ENCODE measurements at regions not wholly inside any gene's neighbourhood (a gene's known extent, or its start where the extent isn't known, plus 50 kb on each side); places are given as distances from the start of the nearest gene placed in this dataset.

DNA sequence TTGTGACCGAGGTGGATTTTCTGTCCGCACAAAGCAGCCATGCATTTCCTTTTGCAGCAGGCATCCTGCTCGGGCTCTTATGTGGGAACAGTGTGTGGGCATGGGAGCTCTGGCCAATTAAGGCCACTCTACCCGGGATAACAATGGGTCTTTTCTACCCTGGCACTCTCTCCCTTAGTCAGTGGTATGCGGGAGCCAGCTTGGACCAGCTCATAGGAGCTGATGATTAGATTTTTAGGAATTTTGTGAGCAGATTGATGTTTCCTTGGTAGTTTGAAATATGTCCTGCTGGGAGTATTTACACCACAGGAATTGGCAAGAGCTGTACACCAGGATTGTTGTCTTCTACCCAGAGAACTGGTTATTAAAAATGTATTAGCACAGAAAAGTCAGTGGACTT is 89.3 kb downstream of the SPP2 start:
- DNase-seq (ENCODE audit: extremely low read depth, insufficient read length), result no peak
- H3K36me3 ChIP-seq (ENCODE audit: control insufficient read depth, insufficient read depth, low read length), result no peaks in the 10 kb centered on the region
- TF ChIP-seq CTCF (IDR thresholded peaks at IDR 0.05; ENCODE audit: insufficient read depth, low read length, poor library complexity, severe bottlenecking), result no peak

DNA sequence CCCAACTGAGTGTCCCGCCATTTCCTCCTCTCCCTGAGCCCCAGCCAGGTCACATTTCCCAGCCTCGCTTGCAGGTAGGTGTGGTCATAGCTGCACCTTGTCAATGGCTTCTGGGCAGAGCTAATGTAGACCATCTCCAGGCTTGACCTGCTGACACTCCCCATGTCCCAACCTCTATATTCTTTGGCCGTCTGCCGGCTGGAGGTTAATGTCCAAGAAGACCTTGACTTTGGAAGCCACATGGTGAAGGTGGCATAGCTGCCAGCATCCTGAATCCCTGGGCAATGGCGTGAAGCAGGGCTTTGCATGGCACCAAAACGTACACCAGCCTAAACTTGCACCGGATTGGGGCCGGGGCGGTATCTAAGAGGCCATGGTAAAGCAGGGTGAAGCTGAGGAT is 88.3 kb downstream of the SPP2 start:
- no peaks in the 10 kb centered on the region; the same call in none of the 2 replicates for H3K27me3 ChIP-seq (replicated peaks; ENCODE audit: control insufficient read depth, insufficient read depth, low read length)
- H3K36me3 ChIP-seq (ENCODE audit: control insufficient read depth, insufficient read depth, low read length), result no peaks in the 10 kb centered on the region
- no peak for DNase-seq (ENCODE audit: extremely low read depth, insufficient read length)
- no peak for TF ChIP-seq CTCF (IDR thresholded peaks at IDR 0.05; ENCODE audit: insufficient read depth, low read length, poor library complexity, severe bottlenecking)
- no peak overlapping the region for H3K4me3 ChIP-seq (replicated peaks; ENCODE audit: low read depth, low read length)

More for the DNA sequence above, 89.3 kb downstream of the SPP2 start:
- H3K4me3 ChIP-seq (replicated peaks; ENCODE audit: low read depth, low read length), result no peak overlapping the region
- no peaks in the 10 kb centered on the region; the same call in none of the 2 replicates for H3K27me3 ChIP-seq (replicated peaks; ENCODE audit: control insufficient read depth, insufficient read depth, low read length)

DNA sequence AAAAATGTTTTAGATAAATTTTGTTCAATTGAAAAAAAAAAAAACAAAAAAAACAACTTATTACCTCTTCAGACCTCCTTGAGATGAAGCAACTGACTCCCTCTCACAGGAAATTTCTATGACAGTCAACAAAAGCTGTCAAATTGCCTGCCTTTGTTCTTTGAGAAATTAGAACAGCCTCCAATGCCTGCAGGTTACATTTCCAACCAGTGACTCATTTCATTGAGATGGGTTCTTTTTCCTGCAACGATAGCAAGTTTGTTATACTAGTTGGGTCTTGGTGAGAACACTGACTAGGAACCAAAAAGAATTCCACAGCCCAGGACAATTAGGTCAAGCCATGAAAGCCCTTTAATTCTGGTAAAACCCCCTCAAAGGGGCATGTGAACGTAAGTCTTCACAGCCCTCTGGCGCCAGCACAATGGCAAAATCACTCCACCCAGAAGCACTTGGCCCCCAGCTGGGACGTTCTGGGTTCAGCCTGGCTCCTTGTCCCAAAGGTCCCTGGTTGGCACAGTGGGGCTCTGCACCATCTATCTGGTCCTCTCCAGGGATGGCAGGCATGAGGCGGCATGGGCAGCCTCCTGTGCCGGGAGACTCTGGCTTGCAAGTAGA is 87.0 kb downstream of the SPP2 start:
- H3K36me3 ChIP-seq (ENCODE audit: control insufficient read depth, insufficient read depth, low read length), result no peaks in the 10 kb centered on the region
- no peak overlapping the region for H3K4me3 ChIP-seq (replicated peaks; ENCODE audit: low read depth, low read length)
- no peak for DNase-seq (ENCODE audit: extremely low read depth, insufficient read length)
- no peak for TF ChIP-seq CTCF (IDR thresholded peaks at IDR 0.05; ENCODE audit: insufficient read depth, low read length, poor library complexity, severe bottlenecking)
- no peaks in the 10 kb centered on the region; the same call in none of the 2 replicates for H3K27me3 ChIP-seq (replicated peaks; ENCODE audit: control insufficient read depth, insufficient read depth, low read length)

DNA sequence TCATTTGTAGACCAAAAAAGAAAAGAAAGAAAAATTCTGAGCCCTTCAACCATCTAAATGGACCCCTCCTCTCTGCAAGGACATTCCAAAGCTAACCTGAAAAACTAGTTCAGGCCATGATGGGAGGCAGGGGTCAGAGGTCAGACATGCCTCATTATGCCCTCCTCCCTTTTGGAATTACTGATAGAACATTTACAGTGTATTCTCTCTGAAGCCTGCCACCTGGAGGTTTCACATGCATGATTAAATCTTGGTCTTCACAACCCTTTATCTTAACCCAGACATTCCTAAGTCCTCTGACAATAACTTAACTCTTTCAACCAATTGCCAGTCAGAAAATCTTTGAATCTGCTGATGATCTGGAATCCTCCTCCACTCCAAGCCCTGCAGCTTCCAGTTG is 86.0 kb downstream of the SPP2 start:
- DNase-seq (ENCODE audit: extremely low read depth, insufficient read length), result no peak
- H3K4me3 ChIP-seq (replicated peaks; ENCODE audit: low read depth, low read length), result no peak overlapping the region
- no peaks in the 10 kb centered on the region for H3K36me3 ChIP-seq (ENCODE audit: control insufficient read depth, insufficient read depth, low read length)
- peak; percentile 29 for TF ChIP-seq CTCF (IDR thresholded peaks at IDR 0.05; ENCODE audit: insufficient read depth, low read length, poor library complexity, severe bottlenecking)
- H3K27me3 ChIP-seq (replicated peaks; ENCODE audit: control insufficient read depth, insufficient read depth, low read length), result no peaks in the 10 kb centered on the region; the same call in none of the 2 replicates

DNA sequence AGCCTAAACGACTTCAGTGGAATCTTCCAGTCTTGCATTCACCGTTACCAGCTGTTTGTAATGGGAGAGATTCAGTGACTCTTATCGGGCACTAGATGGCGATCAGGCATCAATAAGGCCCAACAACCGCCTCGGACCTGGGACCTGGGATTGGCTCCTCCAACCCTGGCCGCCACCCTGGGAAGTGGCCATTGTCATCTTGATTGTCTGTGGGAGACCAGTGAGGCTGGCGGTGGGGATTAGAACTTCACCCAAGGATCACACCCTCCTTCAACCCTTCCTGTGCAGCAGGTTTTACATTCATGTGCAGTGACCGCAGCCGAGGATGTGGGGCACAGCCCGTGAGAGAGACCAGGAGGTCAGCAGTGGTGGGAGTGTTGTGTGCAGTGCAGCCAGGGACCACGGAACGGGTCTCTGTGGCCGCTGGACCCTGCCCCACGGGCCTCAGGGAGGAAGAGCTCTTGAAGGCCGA is 85.3 kb downstream of the SPP2 start:
- Histone ChIP-seq H3K36me3 (ENCODE audit: control insufficient read depth, insufficient read depth, low read length) (no peaks in the 10 kb centered on the region), H3K4me3 (replicated peaks; ENCODE audit: low read depth, low read length) (no peak overlapping the region), H3K27me3 (replicated peaks; ENCODE audit: control insufficient read depth, insufficient read depth, low read length) (no peaks in the 10 kb centered on the region; the same call in none of the 2 replicates)
- DNase-seq (ENCODE audit: extremely low read depth, insufficient read length), result peak; percentile 32
- peak; percentile 71 for TF ChIP-seq CTCF (IDR thresholded peaks at IDR 0.05; ENCODE audit: insufficient read depth, low read length, poor library complexity, severe bottlenecking)
